Astrocyte (in vitro differentiated cells and primary cell): ENCODE measurements at regions not wholly inside any gene's neighbourhood (a gene's known extent, or its start where the extent isn't known, plus 50 kb on each side); places are given as distances from the start of the nearest gene placed in this dataset.

Source experiments
- DNase-seq: peaks from one replicate; pipeline ENCODE4 v3.0.0-alpha.2; 2010; ENCODE audit warnings: low read depth
- FAIRE-seq: peaks from 2 replicates; lab custom pipeline; 2011; peaks lifted over from hg19 to GRCh38; lab: Jason Lieb, UNC
- H2AFZ ChIP-seq: 2 replicates; pipeline ENCODE4 v1.6.0; 2012; ENCODE audit warnings: low read depth, low read length, inconsistent platforms
- H3K27ac ChIP-seq: 2 replicates; pipeline ENCODE4 v1.5.1; 2011; ENCODE audit warnings: low read depth, low read length, inconsistent platforms
- H3K27me3 ChIP-seq: 2 replicates; pipeline ENCODE4 v1.6.0; 2011; ENCODE audit warnings: low read length, inconsistent platforms; ENCODE audit not compliant: insufficient read depth
- H3K36me3 ChIP-seq: 2 replicates; pipeline ENCODE4 v1.5.1; 2011; ENCODE audit warnings: low read length, inconsistent platforms; ENCODE audit not compliant: insufficient read depth
- H3K4me1 ChIP-seq: 2 replicates; pipeline ENCODE4 v1.5.1; 2011; ENCODE audit warnings: low read length, inconsistent platforms; ENCODE audit not compliant: insufficient read depth
- H3K4me2 ChIP-seq: 2 replicates; pipeline ENCODE4 v1.6.0; 2012; ENCODE audit warnings: low read length, inconsistent platforms
- H3K4me3 ChIP-seq: 2 replicates; pipeline ENCODE4 v1.5.1; 2011; ENCODE audit warnings: low read depth, mild to moderate bottlenecking, low read length, inconsistent platforms; ENCODE audit not compliant: insufficient read depth
- H3K79me2 ChIP-seq: 2 replicates; pipeline ENCODE4 v1.6.0; 2012; ENCODE audit warnings: mild to moderate bottlenecking, low read length, inconsistent platforms; ENCODE audit not compliant: insufficient read depth
- H3K9ac ChIP-seq: 2 replicates; pipeline ENCODE4 v1.6.0; 2012; ENCODE audit warnings: mild to moderate bottlenecking, low read length, inconsistent platforms
- H3K9me3 ChIP-seq: 2 replicates; pipeline ENCODE4 v1.5.1; 2012; ENCODE audit warnings: low read depth, mild to moderate bottlenecking, low read length, inconsistent platforms; ENCODE audit not compliant: insufficient read depth
- H4K20me1 ChIP-seq: 2 replicates; pipeline ENCODE4 v1.6.0; 2012; ENCODE audit warnings: low read length, inconsistent platforms; ENCODE audit not compliant: insufficient read depth
- H3K27ac Mint-ChIP-seq: one replicate; pipeline ENCODE4 v1.8.0; 2021; ENCODE audit warnings: mild to moderate bottlenecking, mixed read lengths; ENCODE audit not compliant: unreplicated experiment
- H3K27me3 Mint-ChIP-seq: one replicate; pipeline ENCODE4 v1.8.0; 2021; ENCODE audit warnings: low read depth, mixed read lengths; ENCODE audit not compliant: unreplicated experiment
- H3K36me3 Mint-ChIP-seq: one replicate; pipeline ENCODE4 v1.8.0; 2021; ENCODE audit warnings: low read depth, mixed read lengths; ENCODE audit not compliant: unreplicated experiment
- H3K4me1 Mint-ChIP-seq: one replicate; pipeline ENCODE4 v1.8.0; 2021; ENCODE audit warnings: low read depth, mixed read lengths; ENCODE audit not compliant: unreplicated experiment
- H3K4me3 Mint-ChIP-seq: one replicate; pipeline ENCODE4 v1.8.0; 2021; ENCODE audit warnings: mild to moderate bottlenecking, moderate library complexity, mixed read lengths; ENCODE audit not compliant: unreplicated experiment
- H3K9me3 Mint-ChIP-seq: one replicate; pipeline ENCODE4 v1.8.0; 2021; ENCODE audit warnings: mild to moderate bottlenecking, mixed read lengths; ENCODE audit not compliant: unreplicated experiment
- EZH2 ChIP-seq: IDR thresholded peaks from 2 replicates; pipeline ENCODE4 v1.6.1; 2012; ENCODE audit warnings: mild to moderate bottlenecking, low read length, inconsistent platforms; ENCODE audit not compliant: insufficient read depth
- TF ChIP-seq, protein P1 (sequence below): IDR thresholded peaks from 2 replicates; pipeline ENCODE4 v1.5.1; 2011; ENCODE audit warnings: low read depth, mild to moderate bottlenecking, inconsistent platforms, low read length, moderate library complexity; ENCODE audit not compliant: insufficient read depth

DNA sequence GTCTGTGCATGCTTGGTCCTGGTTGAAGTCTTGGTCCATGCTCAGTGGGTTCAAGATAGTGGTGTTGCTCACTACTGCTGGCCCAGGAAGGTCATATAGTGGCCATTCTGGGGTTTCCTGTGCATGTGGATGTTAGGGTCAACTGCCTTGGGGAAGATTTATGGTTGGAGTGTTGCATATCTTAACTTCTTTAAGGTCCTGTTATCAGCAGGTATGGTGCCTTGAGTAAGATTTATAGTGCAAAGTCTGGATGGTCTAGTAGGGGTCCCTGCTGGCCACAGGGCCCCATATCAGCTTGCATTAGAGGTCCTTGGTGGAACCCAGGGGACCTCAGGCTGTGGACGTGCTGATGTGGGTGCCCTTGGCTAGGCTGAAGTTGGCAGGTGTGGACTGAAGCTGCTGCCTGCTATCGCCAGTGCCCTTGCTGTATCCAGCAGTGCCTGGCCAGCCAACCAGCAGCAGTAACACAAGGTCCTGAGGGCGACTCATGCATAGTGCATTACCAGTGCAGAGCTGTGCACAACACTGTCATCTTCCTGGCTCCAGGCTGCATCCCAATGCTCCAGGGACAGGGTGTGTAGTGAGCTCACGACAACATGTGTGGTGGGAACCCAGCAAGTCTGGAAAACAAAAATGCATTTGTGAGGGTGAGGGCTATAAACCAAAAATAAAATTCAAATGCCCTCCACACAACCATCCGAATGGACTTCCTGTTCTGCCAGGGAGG is 61.0 kb downstream of the BEX3 start:
- H3K36me3 Mint-ChIP-seq: peaks cover 3% of the 10 kb centered on the region
- no peak overlapping the region for H3K27ac Mint-ChIP-seq
- Histone ChIP-seq H3K4me3 (no peak overlapping the region), H3K9ac (no peak overlapping the region), H3K27ac (no peak overlapping the region), H4K20me1 (no peaks in the 10 kb centered on the region), H3K4me2 (no peak overlapping the region), H3K4me1 (peaks cover 5% of the 10 kb centered on the region), H3K79me2 (no peaks in the 10 kb centered on the region), H2AFZ (no peak overlapping the region), H3K27me3 (no peaks in the 10 kb centered on the region), H3K36me3 (no peaks in the 10 kb centered on the region), H3K9me3 (no peaks in the 10 kb centered on the region)
- FAIRE-seq (no peak), DNase-seq (no peak)
- no peaks in the 10 kb centered on the region for H3K4me1 Mint-ChIP-seq
- no peaks in the 10 kb centered on the region for H3K27me3 Mint-ChIP-seq
- no peaks in the 10 kb centered on the region for H3K9me3 Mint-ChIP-seq
- no peak overlapping the region for H3K4me3 Mint-ChIP-seq
- no peak for TF ChIP-seq EZH2
- TF ChIP-seq, protein P1, sequence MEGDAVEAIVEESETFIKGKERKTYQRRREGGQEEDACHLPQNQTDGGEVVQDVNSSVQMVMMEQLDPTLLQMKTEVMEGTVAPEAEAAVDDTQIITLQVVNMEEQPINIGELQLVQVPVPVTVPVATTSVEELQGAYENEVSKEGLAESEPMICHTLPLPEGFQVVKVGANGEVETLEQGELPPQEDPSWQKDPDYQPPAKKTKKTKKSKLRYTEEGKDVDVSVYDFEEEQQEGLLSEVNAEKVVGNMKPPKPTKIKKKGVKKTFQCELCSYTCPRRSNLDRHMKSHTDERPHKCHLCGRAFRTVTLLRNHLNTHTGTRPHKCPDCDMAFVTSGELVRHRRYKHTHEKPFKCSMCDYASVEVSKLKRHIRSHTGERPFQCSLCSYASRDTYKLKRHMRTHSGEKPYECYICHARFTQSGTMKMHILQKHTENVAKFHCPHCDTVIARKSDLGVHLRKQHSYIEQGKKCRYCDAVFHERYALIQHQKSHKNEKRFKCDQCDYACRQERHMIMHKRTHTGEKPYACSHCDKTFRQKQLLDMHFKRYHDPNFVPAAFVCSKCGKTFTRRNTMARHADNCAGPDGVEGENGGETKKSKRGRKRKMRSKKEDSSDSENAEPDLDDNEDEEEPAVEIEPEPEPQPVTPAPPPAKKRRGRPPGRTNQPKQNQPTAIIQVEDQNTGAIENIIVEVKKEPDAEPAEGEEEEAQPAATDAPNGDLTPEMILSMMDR: no peak

DNA sequence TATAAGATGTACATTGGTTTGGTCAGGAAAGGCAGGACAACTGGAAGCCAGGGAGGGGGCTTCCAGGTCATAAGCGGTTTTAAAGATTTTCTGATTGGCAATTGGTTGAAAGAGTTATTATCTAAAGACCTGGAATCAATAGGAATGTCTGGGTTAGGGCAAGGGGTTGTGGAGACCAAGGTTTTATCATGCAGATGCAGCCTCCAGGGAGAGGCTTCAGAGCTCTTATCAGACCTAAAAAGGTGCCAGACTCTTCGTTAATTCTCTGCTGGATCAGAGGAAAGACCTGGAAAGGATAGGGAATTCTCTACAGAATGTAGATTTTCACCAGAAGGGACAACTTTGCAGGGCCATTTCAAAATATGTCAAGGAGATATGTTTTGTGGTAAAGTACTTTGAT is 62.8 kb downstream of the BEX3 start:
- Mint-ChIP-seq H3K4me3 (no peak overlapping the region), H3K36me3 (no peaks in the 10 kb centered on the region), H3K27ac (no peak overlapping the region), H3K4me1 (peaks cover 4% of the 10 kb centered on the region), H3K9me3 (no peaks in the 10 kb centered on the region), H3K27me3 (no peaks in the 10 kb centered on the region)
- Histone ChIP-seq H4K20me1 (no peaks in the 10 kb centered on the region), H3K4me1 (peaks cover 12% of the 10 kb centered on the region), H3K4me3 (no peak overlapping the region), H3K9me3 (no peaks in the 10 kb centered on the region), H3K36me3 (no peaks in the 10 kb centered on the region), H3K27me3 (no peaks in the 10 kb centered on the region), H3K79me2 (no peaks in the 10 kb centered on the region), H2AFZ (no peak overlapping the region), H3K27ac (no peak overlapping the region), H3K4me2 (no peak overlapping the region), H3K9ac (no peak overlapping the region)
- FAIRE-seq (no peak), DNase-seq (no peak)
- TF ChIP-seq EZH2: no peak

DNA sequence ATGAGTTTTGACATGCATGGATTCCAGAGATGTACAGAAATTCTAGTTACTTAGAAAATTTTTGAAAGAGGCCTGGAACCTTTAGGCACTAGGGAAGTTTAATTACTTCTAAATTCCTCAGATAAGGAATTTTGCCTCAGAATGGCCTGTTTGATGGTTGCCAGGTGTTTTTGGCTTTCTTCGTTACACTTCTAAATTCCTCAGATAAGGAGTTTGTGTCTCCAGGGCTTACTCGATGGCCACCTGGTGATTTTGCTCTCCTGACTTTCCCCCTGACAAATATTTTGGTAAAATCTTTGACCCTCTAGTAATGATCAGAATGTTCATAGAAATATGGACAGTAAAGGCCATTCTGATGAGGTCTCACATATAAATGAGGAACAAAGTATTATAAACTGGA is 64.3 kb downstream of the BEX3 start:
- Histone ChIP-seq H3K79me2 (no peaks in the 10 kb centered on the region), H3K36me3 (no peaks in the 10 kb centered on the region), H3K4me1 (peaks cover 12% of the 10 kb centered on the region), H3K4me2 (no peak overlapping the region), H4K20me1 (no peaks in the 10 kb centered on the region), H3K9me3 (no peaks in the 10 kb centered on the region), H2AFZ (no peak overlapping the region), H3K27me3 (no peaks in the 10 kb centered on the region), H3K27ac (no peak overlapping the region), H3K4me3 (no peak overlapping the region), H3K9ac (no peak overlapping the region)
- H3K4me3 Mint-ChIP-seq: no peak overlapping the region
- H3K4me1 Mint-ChIP-seq: peaks cover 4% of the 10 kb centered on the region
- no peaks in the 10 kb centered on the region for H3K9me3 Mint-ChIP-seq
- TF ChIP-seq EZH2: no peak
- TF ChIP-seq, protein P1: no peak
- no peaks in the 10 kb centered on the region for H3K27me3 Mint-ChIP-seq
- H3K27ac Mint-ChIP-seq: no peak overlapping the region
- H3K36me3 Mint-ChIP-seq: no peaks in the 10 kb centered on the region
- DNase-seq (peak; percentile 71), FAIRE-seq (no peak)
